Stomach (tissue), 4 donors: ENCODE measurements at regions not wholly inside any gene's neighbourhood (a gene's known extent, or its start where the extent isn't known, plus 50 kb on each side); places are given as distances from the start of the nearest gene placed in this dataset.

Experiments
- EP300 ChIP-seq: sonication (generic); formaldehyde crosslinking; IDR thresholded peaks from one replicate; pipeline ENCODE4 v1.6.1; 2017; ENCODE audit warnings: antibody characterized with exemption
- POLR2A ChIP-seq, 4 donors: fragments of 450-650 bp; IDR thresholded peaks; one replicate each; pipeline ENCODE4 v1.6.1; 2016; ENCODE audit warnings: antibody characterized with exemption in 4 of 4, control low read depth in 2 of 4, mild to moderate bottlenecking in 1 of 4, moderate library complexity in 1 of 4
- POLR2AphosphoS5 ChIP-seq, 3 donors: sonication (generic); formaldehyde crosslinking; IDR thresholded peaks; one replicate each; pipeline ENCODE4 v1.6.1; 2016; ENCODE audit warnings: antibody characterized with exemption in 3 of 3
- TF ChIP-seq, protein P1 (sequence below), 7 experiments: fragments of 450-650 bp in 4 of 7; fragments of 200-600 bp in 3 of 7; sonication (generic) in 3 of 7; IDR thresholded peaks; one replicate each; pipeline ENCODE4 v1.5.1; 2016 to 2019; ENCODE audit warnings: antibody characterized with exemption in 7 of 7, control low read depth in 2 of 7, mild to moderate bottlenecking in 1 of 7

DNA sequence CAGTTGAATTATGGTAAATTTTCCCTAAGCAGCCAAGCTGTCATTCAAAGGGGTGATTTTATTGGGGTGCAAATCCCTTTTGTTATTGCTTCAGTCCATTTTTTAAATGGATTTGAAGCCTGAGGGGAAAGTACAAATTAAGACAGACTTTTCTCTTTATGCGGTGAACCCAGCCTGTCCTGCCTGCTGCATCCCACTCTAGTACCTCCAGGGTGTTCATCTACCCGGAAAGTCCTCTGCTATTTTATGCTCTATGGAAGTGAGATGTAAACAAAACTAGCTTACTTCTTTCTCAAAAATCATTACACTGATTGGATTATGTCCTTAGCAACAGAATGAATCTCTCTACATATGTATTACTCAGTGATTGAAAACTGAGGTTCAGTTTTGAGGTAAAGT is 1088.9 kb upstream of the CITED2 start:
- TF ChIP-seq, protein P1, sequence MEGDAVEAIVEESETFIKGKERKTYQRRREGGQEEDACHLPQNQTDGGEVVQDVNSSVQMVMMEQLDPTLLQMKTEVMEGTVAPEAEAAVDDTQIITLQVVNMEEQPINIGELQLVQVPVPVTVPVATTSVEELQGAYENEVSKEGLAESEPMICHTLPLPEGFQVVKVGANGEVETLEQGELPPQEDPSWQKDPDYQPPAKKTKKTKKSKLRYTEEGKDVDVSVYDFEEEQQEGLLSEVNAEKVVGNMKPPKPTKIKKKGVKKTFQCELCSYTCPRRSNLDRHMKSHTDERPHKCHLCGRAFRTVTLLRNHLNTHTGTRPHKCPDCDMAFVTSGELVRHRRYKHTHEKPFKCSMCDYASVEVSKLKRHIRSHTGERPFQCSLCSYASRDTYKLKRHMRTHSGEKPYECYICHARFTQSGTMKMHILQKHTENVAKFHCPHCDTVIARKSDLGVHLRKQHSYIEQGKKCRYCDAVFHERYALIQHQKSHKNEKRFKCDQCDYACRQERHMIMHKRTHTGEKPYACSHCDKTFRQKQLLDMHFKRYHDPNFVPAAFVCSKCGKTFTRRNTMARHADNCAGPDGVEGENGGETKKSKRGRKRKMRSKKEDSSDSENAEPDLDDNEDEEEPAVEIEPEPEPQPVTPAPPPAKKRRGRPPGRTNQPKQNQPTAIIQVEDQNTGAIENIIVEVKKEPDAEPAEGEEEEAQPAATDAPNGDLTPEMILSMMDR (IDR thresholded peaks at IDR 0.05): no peak
- no peak for TF ChIP-seq POLR2A (IDR thresholded peaks at IDR 0.05)
- TF ChIP-seq POLR2AphosphoS5 (IDR thresholded peaks at IDR 0.05): no peak
- TF ChIP-seq EP300: no peak
